GM23338 (cell line): ENCODE measurements at regions not wholly inside any gene's neighbourhood (a gene's known extent, or its start where the extent isn't known, plus 50 kb on each side); places are given as distances from the start of the nearest gene placed in this dataset.

Experiments
- ATAC-seq: fragments of 200-7000 bp; cut with Tn5 transposase; 3 replicates; pipeline ENCODE4 v1.9.1; 2020
- DNase-seq: peaks from one replicate; pipeline ENCODE4 v3.0.0-alpha.2; 2015; ENCODE audit warnings: low spot score
- H2AFZ ChIP-seq: fragments of 200-600 bp; sonication (generic); 2 replicates; pipeline ENCODE4 v1.8.0; 2016; ENCODE audit warnings: antibody characterized with exemption, mild to moderate bottlenecking, moderate library complexity
- H3F3A ChIP-seq: fragments of 200-600 bp; sonication (generic); replicated peaks from 2 replicates; pipeline ENCODE4 v1.8.0; 2017; ENCODE audit warnings: antibody characterized with exemption, mixed run types, low read depth
- H3K27ac ChIP-seq: fragments of 200-600 bp; sonication (generic); 2 replicates; pipeline ENCODE4 v1.6.1; 2016; ENCODE audit warnings: low read depth
- H3K27me3 ChIP-seq: fragments of 200-600 bp; sonication (generic); 2 replicates; pipeline ENCODE4 v1.8.0; 2016; ENCODE audit warnings: mild to moderate bottlenecking, mixed run types, moderate library complexity; ENCODE audit not compliant: insufficient read depth
- H3K36me3 ChIP-seq: fragments of 200-600 bp; sonication (generic); 2 replicates; pipeline ENCODE4 v1.8.0; 2016; ENCODE audit warnings: mild to moderate bottlenecking; ENCODE audit not compliant: insufficient read depth
- H3K4me1 ChIP-seq: fragments of 200-600 bp; sonication (generic); 2 replicates; pipeline ENCODE4 v1.8.0; 2016; ENCODE audit warnings: mild to moderate bottlenecking, moderate library complexity; ENCODE audit not compliant: insufficient read depth
- H3K4me2 ChIP-seq: fragments of 200-600 bp; sonication (generic); 2 replicates; pipeline ENCODE4 v1.7.1; 2017; ENCODE audit warnings: mixed run types
- H3K4me3 ChIP-seq: fragments of 200-600 bp; sonication (generic); 2 replicates; pipeline ENCODE4 v1.6.1; 2016; ENCODE audit warnings: mixed run types
- H3K79me2 ChIP-seq: fragments of 200-600 bp; sonication (generic); replicated peaks from 2 replicates; pipeline ENCODE4 v1.8.0; 2017; ENCODE audit warnings: mild to moderate bottlenecking; ENCODE audit not compliant: insufficient read depth
- H3K9me2 ChIP-seq: fragments of 200-600 bp; sonication (generic); 2 replicates; pipeline ENCODE4 v1.8.0; 2017; ENCODE audit not compliant: insufficient read depth
- H4K20me1 ChIP-seq: fragments of 200-600 bp; sonication (generic); replicated peaks from 2 replicates; pipeline ENCODE4 v1.8.0; 2017; ENCODE audit warnings: mild to moderate bottlenecking; ENCODE audit not compliant: insufficient read depth
- H3K27ac Mint-ChIP-seq: 2 replicates; pipeline ENCODE4 v1.8.0; 2020; ENCODE audit warnings: inconsistent platforms, mild to moderate bottlenecking, moderate library complexity, mixed read lengths
- H3K27me3 Mint-ChIP-seq: 3 replicates; pipeline ENCODE4 v1.8.0; 2022; ENCODE audit warnings: low read depth, mild to moderate bottlenecking, moderate library complexity, mixed read lengths, inconsistent platforms; ENCODE audit not compliant: insufficient read depth, poor library complexity
- H3K36me3 Mint-ChIP-seq: 3 replicates; pipeline ENCODE4 v1.8.0; 2021; ENCODE audit warnings: low read depth, mild to moderate bottlenecking, inconsistent platforms, moderate library complexity, mixed read lengths
- H3K4me1 Mint-ChIP-seq: 3 replicates; pipeline ENCODE4 v1.8.0; 2020; ENCODE audit warnings: mild to moderate bottlenecking, inconsistent platforms, mixed read lengths
- H3K4me3 Mint-ChIP-seq: 3 replicates; pipeline ENCODE4 v1.8.0; 2021; ENCODE audit warnings: moderate library complexity, mild to moderate bottlenecking, inconsistent platforms, mixed read lengths
- H3K9me3 Mint-ChIP-seq: 3 replicates; pipeline ENCODE4 v1.8.0; 2020; ENCODE audit warnings: moderate library complexity, mild to moderate bottlenecking, inconsistent platforms, mixed read lengths
- CREB1 ChIP-seq: fragments of 250-450 bp; sonication (Bioruptor Pico); IDR thresholded peaks from 2 replicates; pipeline ENCODE4 v1.5.0; 2020; ENCODE audit warnings: low read depth, mild to moderate bottlenecking, moderate library complexity
- EZH2 ChIP-seq: fragments of 200-600 bp; sonication (generic); IDR thresholded peaks from one replicate; pipeline ENCODE4 v1.8.0; 2017; ENCODE audit warnings: antibody characterized with exemption, mild to moderate bottlenecking, low read depth; ENCODE audit not compliant: unreplicated experiment
- JUNB ChIP-seq: IDR thresholded peaks from one replicate; pipeline ENCODE4 v1.6.1; 2016; ENCODE audit warnings: antibody characterized with exemption; ENCODE audit not compliant: unreplicated experiment
- NANOG ChIP-seq: IDR thresholded peaks from 2 replicates; pipeline ENCODE4 v1.6.1; 2016; ENCODE audit warnings: antibody characterized with exemption, borderline replicate concordance
- STAT1 ChIP-seq: IDR thresholded peaks from one replicate; pipeline ENCODE4 v1.6.1; 2016; ENCODE audit warnings: antibody characterized with exemption; ENCODE audit not compliant: unreplicated experiment
- ZNF114 ChIP-seq: fragments of 250-450 bp; sonication (Bioruptor Pico); IDR thresholded peaks from 2 replicates; pipeline ENCODE4 v1.5.0; 2020; ENCODE audit warnings: mild to moderate bottlenecking, moderate library complexity
- ZNF331 ChIP-seq: fragments of 250-450 bp; sonication (Bioruptor Pico); IDR thresholded peaks from 2 replicates; pipeline ENCODE4 v1.5.0; 2020; ENCODE audit warnings: low read depth, mild to moderate bottlenecking, moderate library complexity
- TF ChIP-seq, protein P1 (sequence below), 2 experiments: fragments of 200-600 bp in 1 of 2; sonication (generic) in 1 of 2; conservative IDR thresholded peaks; 2 replicates each; pipeline versions ENCODE4 v1.5.1 to v1.6.1; 2016 to 2017; ENCODE audit warnings: antibody characterized with exemption in 2 of 2, low read depth in 2 of 2, mild to moderate bottlenecking in 2 of 2, moderate library complexity in 1 of 2
- TF ChIP-seq, protein P2 (sequence below): IDR thresholded peaks from one replicate; pipeline ENCODE4 v1.6.1; 2018; ENCODE audit warnings: antibody characterized with exemption; ENCODE audit not compliant: unreplicated experiment
- TF ChIP-seq, protein P3 (sequence below): IDR thresholded peaks from 2 replicates; pipeline ENCODE4 v1.6.1; 2016; ENCODE audit warnings: antibody characterized with exemption

DNA sequence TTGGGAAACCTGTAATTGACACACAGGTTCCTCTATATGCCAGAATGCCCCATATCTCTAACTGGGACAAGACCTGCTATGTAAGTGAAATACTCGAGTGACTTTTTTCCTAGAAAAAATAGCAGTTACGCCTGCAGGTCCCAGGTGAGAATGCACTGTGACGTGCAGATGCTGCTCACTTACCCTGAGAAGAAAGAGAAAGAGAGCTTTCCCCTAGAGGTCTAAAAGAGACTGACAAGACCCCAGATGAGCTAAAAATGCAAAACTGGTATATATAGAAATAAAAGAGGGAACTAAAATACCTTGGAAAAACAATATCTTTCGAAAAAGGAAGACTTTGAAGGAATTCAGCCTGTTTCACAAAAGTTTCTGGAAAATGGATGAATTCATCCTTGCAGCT is 383.0 kb upstream of the DCC start:
- H3K4me2 ChIP-seq, result no peak overlapping the region
- H3K4me3 Mint-ChIP-seq, result no peak overlapping the region
- H3K4me3 ChIP-seq, result no peak overlapping the region
- DNase-seq (peak; percentile 55), ATAC-seq (peak; percentile 73)
- no peaks in the 10 kb centered on the region for H3K36me3 Mint-ChIP-seq
- no peak overlapping the region for H3K27ac Mint-ChIP-seq
- TF ChIP-seq, protein P1, sequence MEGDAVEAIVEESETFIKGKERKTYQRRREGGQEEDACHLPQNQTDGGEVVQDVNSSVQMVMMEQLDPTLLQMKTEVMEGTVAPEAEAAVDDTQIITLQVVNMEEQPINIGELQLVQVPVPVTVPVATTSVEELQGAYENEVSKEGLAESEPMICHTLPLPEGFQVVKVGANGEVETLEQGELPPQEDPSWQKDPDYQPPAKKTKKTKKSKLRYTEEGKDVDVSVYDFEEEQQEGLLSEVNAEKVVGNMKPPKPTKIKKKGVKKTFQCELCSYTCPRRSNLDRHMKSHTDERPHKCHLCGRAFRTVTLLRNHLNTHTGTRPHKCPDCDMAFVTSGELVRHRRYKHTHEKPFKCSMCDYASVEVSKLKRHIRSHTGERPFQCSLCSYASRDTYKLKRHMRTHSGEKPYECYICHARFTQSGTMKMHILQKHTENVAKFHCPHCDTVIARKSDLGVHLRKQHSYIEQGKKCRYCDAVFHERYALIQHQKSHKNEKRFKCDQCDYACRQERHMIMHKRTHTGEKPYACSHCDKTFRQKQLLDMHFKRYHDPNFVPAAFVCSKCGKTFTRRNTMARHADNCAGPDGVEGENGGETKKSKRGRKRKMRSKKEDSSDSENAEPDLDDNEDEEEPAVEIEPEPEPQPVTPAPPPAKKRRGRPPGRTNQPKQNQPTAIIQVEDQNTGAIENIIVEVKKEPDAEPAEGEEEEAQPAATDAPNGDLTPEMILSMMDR (conservative IDR thresholded peaks at IDR 0.05; ENCODE audit: low read depth in 2 of 2), result peak in 1 of 2 experiments; percentile 32; a peak in 2 of 4 replicates
- TF ChIP-seq NANOG, result no peak
- no peak overlapping the region for H3K27ac ChIP-seq
- no peaks in the 10 kb centered on the region; the same call in 2 of the 3 replicates for H3K4me1 Mint-ChIP-seq
- no peaks in the 10 kb centered on the region for H3K79me2 ChIP-seq
- H3K9me3 Mint-ChIP-seq, result no peaks in the 10 kb centered on the region
- H4K20me1 ChIP-seq, result no peaks in the 10 kb centered on the region
- no peak overlapping the region for H2AFZ ChIP-seq
- H3K36me3 ChIP-seq, result no peaks in the 10 kb centered on the region
- H3K27me3 Mint-ChIP-seq, result no peaks in the 10 kb centered on the region
- H3K9me2 ChIP-seq, result peaks cover 18% of the 10 kb centered on the region; the same call in 1 of the 2 replicates
- peaks cover 4% of the 10 kb centered on the region; the same call in 1 of the 2 replicates for H3K4me1 ChIP-seq
- no peaks in the 10 kb centered on the region for H3F3A ChIP-seq
- H3K27me3 ChIP-seq, result no peaks in the 10 kb centered on the region

DNA sequence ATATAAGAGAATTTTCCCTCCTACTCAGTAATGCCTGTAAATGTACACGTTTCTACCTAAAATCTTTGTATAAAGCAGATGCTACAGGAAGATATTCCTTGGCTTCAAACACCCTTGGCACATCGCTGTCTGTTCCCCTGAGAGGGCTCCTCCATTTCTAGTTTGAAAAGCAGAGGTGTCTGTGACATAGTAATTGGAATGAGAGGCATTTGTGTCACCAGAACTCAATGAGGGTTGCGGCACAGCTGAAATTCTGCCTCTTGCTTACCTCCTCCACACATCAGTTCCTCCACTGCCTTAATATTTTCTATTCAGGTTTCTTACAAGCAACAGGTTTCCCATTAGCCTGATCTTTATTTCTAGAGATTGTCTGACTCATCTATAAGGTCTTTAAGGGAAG is 359.9 kb upstream of the DCC start:
- Histone ChIP-seq H3K79me2 (no peaks in the 10 kb centered on the region), H3K27ac (no peak overlapping the region), H2AFZ (no peak overlapping the region; the same call in 1 of the 2 replicates), H4K20me1 (no peaks in the 10 kb centered on the region), H3K36me3 (no peaks in the 10 kb centered on the region), H3K9me2 (0 out of 2 replicates have a peak, but pooled peaks cover 6% of the 10 kb centered on the region), H3K4me3 (no peak overlapping the region), H3K4me1 (no peaks in the 10 kb centered on the region), H3K4me2 (no peak overlapping the region), H3F3A (no peaks in the 10 kb centered on the region), H3K27me3 (no peaks in the 10 kb centered on the region)
- Mint-ChIP-seq H3K27ac (no peak overlapping the region), H3K4me1 (no peaks in the 10 kb centered on the region), H3K27me3 (no peaks in the 10 kb centered on the region), H3K4me3 (no peak overlapping the region), H3K36me3 (no peaks in the 10 kb centered on the region), H3K9me3 (no peaks in the 10 kb centered on the region)
- no peak for DNase-seq
- TF ChIP-seq STAT1 (no peak), CREB1 (CRISPR knock-in tag) (no peak), JUNB (no peak), EZH2 (no peak)
- ATAC-seq, result no peak

DNA sequence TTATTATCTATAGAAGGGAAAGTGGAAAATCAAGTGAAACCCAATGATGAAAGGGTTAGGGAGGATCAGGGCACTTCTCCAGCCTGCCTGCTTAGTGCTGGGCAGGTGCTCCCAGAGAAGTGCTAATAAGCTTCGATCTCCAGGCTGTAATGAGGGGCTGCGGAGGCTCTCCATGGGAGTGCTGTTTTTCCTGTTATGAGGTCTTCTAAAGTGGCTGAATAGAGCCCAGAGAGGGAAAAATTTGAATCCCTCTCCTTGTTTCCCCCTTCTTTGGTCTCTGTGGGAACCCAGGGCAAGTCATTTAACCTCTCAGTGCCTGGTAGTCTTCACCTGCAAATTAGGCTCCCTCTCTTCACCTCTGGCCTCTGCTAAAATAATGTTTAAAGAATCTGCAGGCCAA is 351.7 kb upstream of the DCC start:
- peaks cover 14% of the 10 kb centered on the region for H3K27me3 Mint-ChIP-seq
- H3K27me3 ChIP-seq, result no peaks in the 10 kb centered on the region
- peaks cover under 1% of the 10 kb centered on the region; the same call in 1 of the 2 replicates for H3K9me2 ChIP-seq
- H4K20me1 ChIP-seq, result no peaks in the 10 kb centered on the region
- H3K4me3 ChIP-seq, result no peak overlapping the region
- ATAC-seq (peak; percentile 76), DNase-seq (no peak)
- H2AFZ ChIP-seq, result no peak overlapping the region
- H3K27ac ChIP-seq, result no peak overlapping the region
- H3K4me2 ChIP-seq, result no peak overlapping the region
- TF ChIP-seq, protein P2, sequence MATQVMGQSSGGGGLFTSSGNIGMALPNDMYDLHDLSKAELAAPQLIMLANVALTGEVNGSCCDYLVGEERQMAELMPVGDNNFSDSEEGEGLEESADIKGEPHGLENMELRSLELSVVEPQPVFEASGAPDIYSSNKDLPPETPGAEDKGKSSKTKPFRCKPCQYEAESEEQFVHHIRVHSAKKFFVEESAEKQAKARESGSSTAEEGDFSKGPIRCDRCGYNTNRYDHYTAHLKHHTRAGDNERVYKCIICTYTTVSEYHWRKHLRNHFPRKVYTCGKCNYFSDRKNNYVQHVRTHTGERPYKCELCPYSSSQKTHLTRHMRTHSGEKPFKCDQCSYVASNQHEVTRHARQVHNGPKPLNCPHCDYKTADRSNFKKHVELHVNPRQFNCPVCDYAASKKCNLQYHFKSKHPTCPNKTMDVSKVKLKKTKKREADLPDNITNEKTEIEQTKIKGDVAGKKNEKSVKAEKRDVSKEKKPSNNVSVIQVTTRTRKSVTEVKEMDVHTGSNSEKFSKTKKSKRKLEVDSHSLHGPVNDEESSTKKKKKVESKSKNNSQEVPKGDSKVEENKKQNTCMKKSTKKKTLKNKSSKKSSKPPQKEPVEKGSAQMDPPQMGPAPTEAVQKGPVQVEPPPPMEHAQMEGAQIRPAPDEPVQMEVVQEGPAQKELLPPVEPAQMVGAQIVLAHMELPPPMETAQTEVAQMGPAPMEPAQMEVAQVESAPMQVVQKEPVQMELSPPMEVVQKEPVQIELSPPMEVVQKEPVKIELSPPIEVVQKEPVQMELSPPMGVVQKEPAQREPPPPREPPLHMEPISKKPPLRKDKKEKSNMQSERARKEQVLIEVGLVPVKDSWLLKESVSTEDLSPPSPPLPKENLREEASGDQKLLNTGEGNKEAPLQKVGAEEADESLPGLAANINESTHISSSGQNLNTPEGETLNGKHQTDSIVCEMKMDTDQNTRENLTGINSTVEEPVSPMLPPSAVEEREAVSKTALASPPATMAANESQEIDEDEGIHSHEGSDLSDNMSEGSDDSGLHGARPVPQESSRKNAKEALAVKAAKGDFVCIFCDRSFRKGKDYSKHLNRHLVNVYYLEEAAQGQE, result no peak
- TF ChIP-seq NANOG, result no peak
- no peak for TF ChIP-seq STAT1
- no peak for TF ChIP-seq EZH2
- TF ChIP-seq ZNF114 (CRISPR knock-in tag), result no peak
- TF ChIP-seq, protein P3, sequence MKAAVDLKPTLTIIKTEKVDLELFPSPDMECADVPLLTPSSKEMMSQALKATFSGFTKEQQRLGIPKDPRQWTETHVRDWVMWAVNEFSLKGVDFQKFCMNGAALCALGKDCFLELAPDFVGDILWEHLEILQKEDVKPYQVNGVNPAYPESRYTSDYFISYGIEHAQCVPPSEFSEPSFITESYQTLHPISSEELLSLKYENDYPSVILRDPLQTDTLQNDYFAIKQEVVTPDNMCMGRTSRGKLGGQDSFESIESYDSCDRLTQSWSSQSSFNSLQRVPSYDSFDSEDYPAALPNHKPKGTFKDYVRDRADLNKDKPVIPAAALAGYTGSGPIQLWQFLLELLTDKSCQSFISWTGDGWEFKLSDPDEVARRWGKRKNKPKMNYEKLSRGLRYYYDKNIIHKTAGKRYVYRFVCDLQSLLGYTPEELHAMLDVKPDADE, result no peak
- TF ChIP-seq ZNF331 (CRISPR knock-in tag), result no peak
- H3K4me1 ChIP-seq, result no peaks in the 10 kb centered on the region
- no peaks in the 10 kb centered on the region for H3F3A ChIP-seq
- H3K36me3 Mint-ChIP-seq, result no peaks in the 10 kb centered on the region
- no peaks in the 10 kb centered on the region for H3K79me2 ChIP-seq
- no peak overlapping the region for H3K4me3 Mint-ChIP-seq
- H3K27ac Mint-ChIP-seq, result no peak overlapping the region
- no peaks in the 10 kb centered on the region; the same call in 2 of the 3 replicates for H3K4me1 Mint-ChIP-seq
- no peaks in the 10 kb centered on the region for H3K36me3 ChIP-seq
- no peaks in the 10 kb centered on the region for H3K9me3 Mint-ChIP-seq
